ENCODE measurements at regions not wholly inside any gene's neighbourhood (a gene's known extent, or its start where the extent isn't known, plus 50 kb on each side); places are given as distances from the start of the nearest gene placed in this dataset.
"Not testable (repeated sequence)": the region's sequence is repeated elsewhere in the genome, so short reads cannot be mapped to it uniquely, and the experiment has no call there.

- no peak for DNase-seq
Observed at GRCh38 chr16:85203462-85203813, 91.2 kb upstream of the CIBAR2 start.

GRCh38 chr16:85204242-85205010, 92.2 kb upstream of the CIBAR2 start:
- DNase-seq, result no peak

GRCh38 chr16:85205257-85205656, 93.0 kb upstream of the CIBAR2 start:
- not testable (repeated sequence) for DNase-seq

- DNase-seq, result no peak
Observed at GRCh38 chr16:85205747-85206471, 93.6 kb upstream of the CIBAR2 start.

- DNase-seq, result no peak
Observed at GRCh38 chr16:85206472-85207356, 94.4 kb upstream of the CIBAR2 start.

GRCh38 chr16:85207357-85207921, 95.2 kb upstream of the CIBAR2 start:
- DNase-seq, result no peak

GRCh38 chr16:85208181-85208580, 95.9 kb upstream of the CIBAR2 start:
- no peak for DNase-seq

GRCh38 chr16:85208643-85209520, 96.6 kb upstream of the CIBAR2 start:
- no peak for DNase-seq

GRCh38 chr16:85209526-85210121, 97.4 kb upstream of the CIBAR2 start:
- DNase-seq, result no peak

GRCh38 chr16:85210423-85211169, 98.3 kb upstream of the CIBAR2 start:
- no peak for DNase-seq

- DNase-seq, result no peak
Observed at GRCh38 chr16:85211271-85211801, 99.1 kb upstream of the CIBAR2 start.

GRCh38 chr16:85213926-85214675, 101.8 kb upstream of the CIBAR2 start:
- DNase-seq, result no peak

GRCh38 chr16:85215478-85216118, 103.3 kb upstream of the CIBAR2 start:
- DNase-seq, result no peak

- DNase-seq, result no peak
Observed at GRCh38 chr16:85216522-85217375, 104.5 kb upstream of the CIBAR2 start.

- DNase-seq, result no peak
Observed at GRCh38 chr16:85220125-85220839, 108.0 kb upstream of the CIBAR2 start.

- no peak for DNase-seq
Observed at GRCh38 chr16:85220964-85221731, 108.9 kb upstream of the CIBAR2 start.

- no peak for DNase-seq
Observed at GRCh38 chr16:85221771-85222154, 109.5 kb upstream of the CIBAR2 start.
